LNCaP clone FGC (cell line): ENCODE measurements at regions not wholly inside any gene's neighbourhood (a gene's known extent, or its start where the extent isn't known, plus 50 kb on each side); places are given as distances from the start of the nearest gene placed in this dataset.

Source experiments
- DNase-seq: peaks from one replicate; pipeline ENCODE4 v3.0.0-alpha.2; 2011; ENCODE audit warnings: low read depth
- H3K4me3 ChIP-seq: 2 replicates; pipeline ENCODE4 v1.5.1; 2011; ENCODE audit warnings: mild to moderate bottlenecking, low read depth, low read length, control low read depth
- CTCF ChIP-seq: IDR thresholded peaks from 2 replicates; pipeline ENCODE4 v1.5.1; 2012; ENCODE audit warnings: mild to moderate bottlenecking; ENCODE audit not compliant: control insufficient read depth, insufficient read depth; ENCODE audit errors: extremely low read depth

GRCh38 chr21:28272272-28272992, 720.2 kb downstream of the LTN1 start:
- no peak for TF ChIP-seq CTCF
- no peak overlapping the region for H3K4me3 ChIP-seq
- DNase-seq: no peak

- TF ChIP-seq CTCF: no peak
Measured at GRCh38 chr21:28269173-28269572, 723.5 kb downstream of the LTN1 start.

GRCh38 chr21:28268685-28269084, 724.0 kb downstream of the LTN1 start:
- no peak overlapping the region for H3K4me3 ChIP-seq
- no peak for DNase-seq
- no peak for TF ChIP-seq CTCF

More at GRCh38 chr21:28269173-28269572, 723.5 kb downstream of the LTN1 start:
- H3K4me3 ChIP-seq: no peak overlapping the region
- no peak for DNase-seq

- no peak overlapping the region for H3K4me3 ChIP-seq
- TF ChIP-seq CTCF: no peak
- DNase-seq: no peak
Measured at GRCh38 chr21:28267449-28267848, 725.2 kb downstream of the LTN1 start.

GRCh38 chr21:28266061-28266460, 726.6 kb downstream of the LTN1 start:
- TF ChIP-seq CTCF: no peak
- no peak for DNase-seq
- H3K4me3 ChIP-seq: no peak overlapping the region

GRCh38 chr21:28263974-28264373, 728.7 kb downstream of the LTN1 start:
- no peak for TF ChIP-seq CTCF
- H3K4me3 ChIP-seq: no peak overlapping the region
- no peak for DNase-seq

- H3K4me3 ChIP-seq: no peak overlapping the region
- TF ChIP-seq CTCF: no peak
- DNase-seq: no peak
Measured at GRCh38 chr21:28261298-28261697, 731.4 kb downstream of the LTN1 start.
